Astrocyte (in vitro differentiated cells and primary cell): ENCODE measurements at regions not wholly inside any gene's neighbourhood (a gene's known extent, or its start where the extent isn't known, plus 50 kb on each side); places are given as distances from the start of the nearest gene placed in this dataset.

Experiments used
- DNase-seq: peaks from one replicate; pipeline ENCODE4 v3.0.0-alpha.2; 2010; ENCODE audit warnings: low read depth
- FAIRE-seq: peaks from 2 replicates; lab custom pipeline; 2011; peaks lifted over from hg19 to GRCh38; lab: Jason Lieb, UNC
- H2AFZ ChIP-seq: 2 replicates; pipeline ENCODE4 v1.6.0; 2012; ENCODE audit warnings: low read depth, low read length, inconsistent platforms
- H3K27ac ChIP-seq: 2 replicates; pipeline ENCODE4 v1.5.1; 2011; ENCODE audit warnings: low read depth, low read length, inconsistent platforms
- H3K27me3 ChIP-seq: 2 replicates; pipeline ENCODE4 v1.6.0; 2011; ENCODE audit warnings: low read length, inconsistent platforms; ENCODE audit not compliant: insufficient read depth
- H3K36me3 ChIP-seq: 2 replicates; pipeline ENCODE4 v1.5.1; 2011; ENCODE audit warnings: low read length, inconsistent platforms; ENCODE audit not compliant: insufficient read depth
- H3K4me1 ChIP-seq: 2 replicates; pipeline ENCODE4 v1.5.1; 2011; ENCODE audit warnings: low read length, inconsistent platforms; ENCODE audit not compliant: insufficient read depth
- H3K4me2 ChIP-seq: 2 replicates; pipeline ENCODE4 v1.6.0; 2012; ENCODE audit warnings: low read length, inconsistent platforms
- H3K4me3 ChIP-seq: 2 replicates; pipeline ENCODE4 v1.5.1; 2011; ENCODE audit warnings: low read depth, mild to moderate bottlenecking, low read length, inconsistent platforms; ENCODE audit not compliant: insufficient read depth
- H3K79me2 ChIP-seq: 2 replicates; pipeline ENCODE4 v1.6.0; 2012; ENCODE audit warnings: mild to moderate bottlenecking, low read length, inconsistent platforms; ENCODE audit not compliant: insufficient read depth
- H3K9ac ChIP-seq: 2 replicates; pipeline ENCODE4 v1.6.0; 2012; ENCODE audit warnings: mild to moderate bottlenecking, low read length, inconsistent platforms
- H3K9me3 ChIP-seq: 2 replicates; pipeline ENCODE4 v1.5.1; 2012; ENCODE audit warnings: low read depth, mild to moderate bottlenecking, low read length, inconsistent platforms; ENCODE audit not compliant: insufficient read depth
- H4K20me1 ChIP-seq: 2 replicates; pipeline ENCODE4 v1.6.0; 2012; ENCODE audit warnings: low read length, inconsistent platforms; ENCODE audit not compliant: insufficient read depth
- H3K27ac Mint-ChIP-seq: one replicate; pipeline ENCODE4 v1.8.0; 2021; ENCODE audit warnings: mild to moderate bottlenecking, mixed read lengths; ENCODE audit not compliant: unreplicated experiment
- H3K27me3 Mint-ChIP-seq: one replicate; pipeline ENCODE4 v1.8.0; 2021; ENCODE audit warnings: low read depth, mixed read lengths; ENCODE audit not compliant: unreplicated experiment
- H3K36me3 Mint-ChIP-seq: one replicate; pipeline ENCODE4 v1.8.0; 2021; ENCODE audit warnings: low read depth, mixed read lengths; ENCODE audit not compliant: unreplicated experiment
- H3K4me1 Mint-ChIP-seq: one replicate; pipeline ENCODE4 v1.8.0; 2021; ENCODE audit warnings: low read depth, mixed read lengths; ENCODE audit not compliant: unreplicated experiment
- H3K4me3 Mint-ChIP-seq: one replicate; pipeline ENCODE4 v1.8.0; 2021; ENCODE audit warnings: mild to moderate bottlenecking, moderate library complexity, mixed read lengths; ENCODE audit not compliant: unreplicated experiment
- H3K9me3 Mint-ChIP-seq: one replicate; pipeline ENCODE4 v1.8.0; 2021; ENCODE audit warnings: mild to moderate bottlenecking, mixed read lengths; ENCODE audit not compliant: unreplicated experiment
- EZH2 ChIP-seq: IDR thresholded peaks from 2 replicates; pipeline ENCODE4 v1.6.1; 2012; ENCODE audit warnings: mild to moderate bottlenecking, low read length, inconsistent platforms; ENCODE audit not compliant: insufficient read depth
- TF ChIP-seq, protein P1 (sequence below): IDR thresholded peaks from 2 replicates; pipeline ENCODE4 v1.5.1; 2011; ENCODE audit warnings: low read depth, mild to moderate bottlenecking, inconsistent platforms, low read length, moderate library complexity; ENCODE audit not compliant: insufficient read depth

DNA sequence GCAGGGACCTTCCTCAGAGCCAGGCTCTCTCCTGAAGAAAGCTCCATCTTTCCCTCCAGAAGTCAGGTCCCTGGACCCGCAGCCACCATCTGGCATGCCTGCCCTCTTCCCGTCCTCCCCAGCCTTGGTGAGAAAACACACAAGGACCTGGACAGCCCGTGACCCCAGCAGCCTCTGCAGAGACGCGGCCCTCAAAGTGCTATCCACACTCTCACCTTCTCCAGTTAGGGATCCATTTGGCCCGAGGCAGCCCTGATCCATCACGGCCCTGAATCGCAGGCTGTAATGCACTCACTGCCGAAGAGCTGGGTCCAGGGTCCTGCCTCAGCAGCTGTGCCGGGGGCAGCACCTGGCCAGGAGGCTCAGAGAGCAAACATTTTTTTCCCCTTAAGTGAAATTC is 185.1 kb downstream of the OLFM1 start:
- Histone ChIP-seq H3K36me3 (no peaks in the 10 kb centered on the region), H3K4me2 (no peak overlapping the region), H3K79me2 (no peaks in the 10 kb centered on the region), H2AFZ (no peak overlapping the region), H3K9ac (no peak overlapping the region), H3K27ac (no peak overlapping the region), H3K27me3 (peaks cover 2% of the 10 kb centered on the region), H3K9me3 (peaks cover 3% of the 10 kb centered on the region), H3K4me1 (no peaks in the 10 kb centered on the region), H4K20me1 (no peaks in the 10 kb centered on the region), H3K4me3 (no peak overlapping the region)
- peaks cover 67% of the 10 kb centered on the region for H3K27me3 Mint-ChIP-seq
- H3K27ac Mint-ChIP-seq = no peak overlapping the region
- H3K36me3 Mint-ChIP-seq = no peaks in the 10 kb centered on the region
- no peak overlapping the region for H3K4me3 Mint-ChIP-seq
- no peaks in the 10 kb centered on the region for H3K4me1 Mint-ChIP-seq
- peaks cover 3% of the 10 kb centered on the region for H3K9me3 Mint-ChIP-seq
- TF ChIP-seq EZH2 = no peak
- TF ChIP-seq, protein P1, sequence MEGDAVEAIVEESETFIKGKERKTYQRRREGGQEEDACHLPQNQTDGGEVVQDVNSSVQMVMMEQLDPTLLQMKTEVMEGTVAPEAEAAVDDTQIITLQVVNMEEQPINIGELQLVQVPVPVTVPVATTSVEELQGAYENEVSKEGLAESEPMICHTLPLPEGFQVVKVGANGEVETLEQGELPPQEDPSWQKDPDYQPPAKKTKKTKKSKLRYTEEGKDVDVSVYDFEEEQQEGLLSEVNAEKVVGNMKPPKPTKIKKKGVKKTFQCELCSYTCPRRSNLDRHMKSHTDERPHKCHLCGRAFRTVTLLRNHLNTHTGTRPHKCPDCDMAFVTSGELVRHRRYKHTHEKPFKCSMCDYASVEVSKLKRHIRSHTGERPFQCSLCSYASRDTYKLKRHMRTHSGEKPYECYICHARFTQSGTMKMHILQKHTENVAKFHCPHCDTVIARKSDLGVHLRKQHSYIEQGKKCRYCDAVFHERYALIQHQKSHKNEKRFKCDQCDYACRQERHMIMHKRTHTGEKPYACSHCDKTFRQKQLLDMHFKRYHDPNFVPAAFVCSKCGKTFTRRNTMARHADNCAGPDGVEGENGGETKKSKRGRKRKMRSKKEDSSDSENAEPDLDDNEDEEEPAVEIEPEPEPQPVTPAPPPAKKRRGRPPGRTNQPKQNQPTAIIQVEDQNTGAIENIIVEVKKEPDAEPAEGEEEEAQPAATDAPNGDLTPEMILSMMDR = no peak
- FAIRE-seq (no peak), DNase-seq (no peak)

DNA sequence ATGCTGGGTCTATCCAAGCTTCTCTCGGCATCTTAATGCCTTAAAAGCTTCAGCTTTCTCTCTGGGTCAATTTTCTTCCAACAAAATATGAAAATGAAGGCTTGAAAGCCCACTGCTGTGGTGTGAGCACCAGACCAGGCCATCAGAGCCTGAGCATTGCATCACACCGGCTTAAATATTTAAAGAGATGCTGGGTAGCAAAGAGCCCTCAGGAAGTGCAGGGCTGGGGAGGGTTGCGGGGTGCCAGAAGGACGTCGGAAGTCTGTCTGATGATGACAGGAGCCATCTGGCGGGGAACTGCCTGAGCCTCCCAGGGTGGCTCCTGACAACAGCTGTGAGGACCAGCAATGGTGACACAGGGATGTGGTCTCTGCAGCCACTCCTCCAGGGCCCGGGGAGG is 185.5 kb downstream of the OLFM1 start:
- FAIRE-seq (no peak), DNase-seq (no peak)
- Histone ChIP-seq H3K9ac (no peak overlapping the region), H3K27ac (no peak overlapping the region), H4K20me1 (no peaks in the 10 kb centered on the region), H3K79me2 (no peaks in the 10 kb centered on the region), H2AFZ (no peak overlapping the region), H3K4me1 (no peaks in the 10 kb centered on the region), H3K4me2 (no peak overlapping the region), H3K27me3 (peaks cover 2% of the 10 kb centered on the region), H3K36me3 (no peaks in the 10 kb centered on the region), H3K4me3 (no peak overlapping the region), H3K9me3 (peaks cover 3% of the 10 kb centered on the region)
- TF ChIP-seq, protein P1 = no peak
- TF ChIP-seq EZH2 = no peak
- Mint-ChIP-seq H3K4me1 (no peaks in the 10 kb centered on the region), H3K27ac (no peak overlapping the region), H3K27me3 (peaks cover 69% of the 10 kb centered on the region), H3K9me3 (peaks cover 3% of the 10 kb centered on the region), H3K36me3 (no peaks in the 10 kb centered on the region), H3K4me3 (no peak overlapping the region)

DNA sequence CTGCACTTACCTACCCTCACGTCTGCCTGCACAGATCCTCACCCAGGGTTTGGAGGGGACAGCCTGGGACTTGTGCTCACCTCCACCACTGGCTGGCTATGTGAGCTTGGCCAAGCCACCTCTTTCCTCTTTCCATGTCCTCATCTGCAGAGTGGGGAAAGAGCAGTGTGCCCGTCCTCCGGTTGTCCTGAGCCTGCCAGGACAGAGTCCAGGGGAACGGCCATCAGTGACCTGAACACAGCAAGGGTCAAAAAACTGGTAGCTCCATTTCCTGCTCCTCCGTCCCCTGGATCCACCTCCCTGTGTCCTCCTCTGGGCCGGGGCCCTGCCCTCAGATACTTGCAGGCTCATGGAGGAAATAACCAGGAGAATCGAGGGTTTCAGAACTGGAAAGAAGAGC is 187.7 kb downstream of the OLFM1 start:
- no peak for DNase-seq
- H3K4me3 ChIP-seq = no peak overlapping the region
- H3K4me1 Mint-ChIP-seq = no peaks in the 10 kb centered on the region
- peaks cover 3% of the 10 kb centered on the region for H3K9me3 Mint-ChIP-seq
- no peak overlapping the region for H3K4me2 ChIP-seq
- H3K4me1 ChIP-seq = no peaks in the 10 kb centered on the region
- peaks cover 2% of the 10 kb centered on the region for H3K27me3 ChIP-seq
- peaks cover 78% of the 10 kb centered on the region for H3K27me3 Mint-ChIP-seq
- no peak overlapping the region for H2AFZ ChIP-seq
- no peaks in the 10 kb centered on the region for H3K79me2 ChIP-seq
- no peak overlapping the region for H3K9ac ChIP-seq
- H3K36me3 ChIP-seq = no peaks in the 10 kb centered on the region
- no peaks in the 10 kb centered on the region for H3K9me3 ChIP-seq
- no peak for FAIRE-seq
- H3K27ac ChIP-seq = no peak overlapping the region
- H3K36me3 Mint-ChIP-seq = no peaks in the 10 kb centered on the region
- H3K4me3 Mint-ChIP-seq = no peak overlapping the region
- H3K27ac Mint-ChIP-seq = no peak overlapping the region
- H4K20me1 ChIP-seq = no peaks in the 10 kb centered on the region
- TF ChIP-seq EZH2 = no peak
- TF ChIP-seq, protein P1 = no peak
